WTC11 (cell line): ENCODE measurements at regions not wholly inside any gene's neighbourhood (a gene's known extent, or its start where the extent isn't known, plus 50 kb on each side); places are given as distances from the start of the nearest gene placed in this dataset.

ENCODE experiments used
- JUN ChIP-seq: sonication (generic); formaldehyde crosslinking; IDR thresholded peaks from 2 replicates; pipeline ENCODE4 v1.8.0; 2023; ENCODE audit warnings: mild to moderate bottlenecking, missing genetic modification reagents
- MLX ChIP-seq: sonication (generic); formaldehyde crosslinking; IDR thresholded peaks from 2 replicates; pipeline ENCODE4 v1.8.1; 2023; ENCODE audit warnings: mild to moderate bottlenecking, missing genetic modification reagents, moderate library complexity
- PRDM15 ChIP-seq: sonication (generic); formaldehyde crosslinking; IDR thresholded peaks from 2 replicates; pipeline ENCODE4 v1.8.0; 2022; ENCODE audit warnings: missing genetic modification reagents
- TCF7 ChIP-seq: sonication (generic); formaldehyde crosslinking; IDR thresholded peaks from 2 replicates; pipeline ENCODE4 v1.8.0; 2022; ENCODE audit warnings: mild to moderate bottlenecking, low read depth, missing genetic modification reagents, moderate library complexity
- ZNF416 ChIP-seq: fragments of 250-450 bp; sonication (Bioruptor Pico); IDR thresholded peaks from 2 replicates; pipeline ENCODE4 v1.9.0; 2021; ENCODE audit warnings: mild to moderate bottlenecking, inconsistent platforms
- TF ChIP-seq, protein P1 (sequence below): fragments of 200-600 bp; IDR thresholded peaks from 2 replicates; pipeline ENCODE4 v1.8.0; 2022; ENCODE audit warnings: antibody characterized with exemption
- TF ChIP-seq, protein P2 (sequence below): sonication (generic); formaldehyde crosslinking; IDR thresholded peaks from 2 replicates; pipeline ENCODE4 v1.8.0; 2023; ENCODE audit warnings: mild to moderate bottlenecking, missing genetic modification reagents

DNA sequence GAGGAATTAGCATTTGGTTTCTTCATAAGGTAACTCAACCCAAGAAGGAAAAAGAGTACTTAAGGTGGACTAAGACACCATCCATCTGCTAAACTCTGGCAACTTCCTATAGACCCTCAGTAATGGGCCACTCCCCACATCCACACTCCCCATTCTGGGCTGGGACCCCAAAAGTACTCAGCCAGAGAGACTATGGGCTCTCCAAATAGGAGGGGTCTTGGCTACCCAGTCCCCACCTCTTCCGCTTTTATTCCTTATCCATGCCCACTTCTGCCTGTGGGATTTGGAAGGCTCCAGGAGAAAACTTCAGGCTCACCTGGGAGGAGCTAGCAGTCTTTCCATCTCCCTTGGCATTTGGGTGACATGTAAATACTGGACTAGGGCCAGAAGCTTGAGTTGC is 164.5 kb upstream of the CCL2 start:
- TF ChIP-seq, protein P1, sequence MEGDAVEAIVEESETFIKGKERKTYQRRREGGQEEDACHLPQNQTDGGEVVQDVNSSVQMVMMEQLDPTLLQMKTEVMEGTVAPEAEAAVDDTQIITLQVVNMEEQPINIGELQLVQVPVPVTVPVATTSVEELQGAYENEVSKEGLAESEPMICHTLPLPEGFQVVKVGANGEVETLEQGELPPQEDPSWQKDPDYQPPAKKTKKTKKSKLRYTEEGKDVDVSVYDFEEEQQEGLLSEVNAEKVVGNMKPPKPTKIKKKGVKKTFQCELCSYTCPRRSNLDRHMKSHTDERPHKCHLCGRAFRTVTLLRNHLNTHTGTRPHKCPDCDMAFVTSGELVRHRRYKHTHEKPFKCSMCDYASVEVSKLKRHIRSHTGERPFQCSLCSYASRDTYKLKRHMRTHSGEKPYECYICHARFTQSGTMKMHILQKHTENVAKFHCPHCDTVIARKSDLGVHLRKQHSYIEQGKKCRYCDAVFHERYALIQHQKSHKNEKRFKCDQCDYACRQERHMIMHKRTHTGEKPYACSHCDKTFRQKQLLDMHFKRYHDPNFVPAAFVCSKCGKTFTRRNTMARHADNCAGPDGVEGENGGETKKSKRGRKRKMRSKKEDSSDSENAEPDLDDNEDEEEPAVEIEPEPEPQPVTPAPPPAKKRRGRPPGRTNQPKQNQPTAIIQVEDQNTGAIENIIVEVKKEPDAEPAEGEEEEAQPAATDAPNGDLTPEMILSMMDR: no peak
- TF ChIP-seq JUN (CRISPR knock-in tag) (no peak), ZNF416 (CRISPR knock-in tag) (no peak), PRDM15 (CRISPR knock-in tag) (no peak), TCF7 (no peak), MLX (CRISPR knock-in tag) (no peak)
- TF ChIP-seq, protein P2, sequence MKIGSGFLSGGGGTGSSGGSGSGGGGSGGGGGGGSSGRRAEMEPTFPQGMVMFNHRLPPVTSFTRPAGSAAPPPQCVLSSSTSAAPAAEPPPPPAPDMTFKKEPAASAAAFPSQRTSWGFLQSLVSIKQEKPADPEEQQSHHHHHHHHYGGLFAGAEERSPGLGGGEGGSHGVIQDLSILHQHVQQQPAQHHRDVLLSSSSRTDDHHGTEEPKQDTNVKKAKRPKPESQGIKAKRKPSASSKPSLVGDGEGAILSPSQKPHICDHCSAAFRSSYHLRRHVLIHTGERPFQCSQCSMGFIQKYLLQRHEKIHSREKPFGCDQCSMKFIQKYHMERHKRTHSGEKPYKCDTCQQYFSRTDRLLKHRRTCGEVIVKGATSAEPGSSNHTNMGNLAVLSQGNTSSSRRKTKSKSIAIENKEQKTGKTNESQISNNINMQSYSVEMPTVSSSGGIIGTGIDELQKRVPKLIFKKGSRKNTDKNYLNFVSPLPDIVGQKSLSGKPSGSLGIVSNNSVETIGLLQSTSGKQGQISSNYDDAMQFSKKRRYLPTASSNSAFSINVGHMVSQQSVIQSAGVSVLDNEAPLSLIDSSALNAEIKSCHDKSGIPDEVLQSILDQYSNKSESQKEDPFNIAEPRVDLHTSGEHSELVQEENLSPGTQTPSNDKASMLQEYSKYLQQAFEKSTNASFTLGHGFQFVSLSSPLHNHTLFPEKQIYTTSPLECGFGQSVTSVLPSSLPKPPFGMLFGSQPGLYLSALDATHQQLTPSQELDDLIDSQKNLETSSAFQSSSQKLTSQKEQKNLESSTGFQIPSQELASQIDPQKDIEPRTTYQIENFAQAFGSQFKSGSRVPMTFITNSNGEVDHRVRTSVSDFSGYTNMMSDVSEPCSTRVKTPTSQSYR (CRISPR knock-in tag): no peak
